GM18873 (cell line): ENCODE measurements at regions not wholly inside any gene's neighbourhood (a gene's known extent, or its start where the extent isn't known, plus 50 kb on each side); places are given as distances from the start of the nearest gene placed in this dataset.

Source experiments
- ATAC-seq: cut with Tn5 transposase; IDR thresholded peaks from one replicate; pipeline ENCODE4 v1.9.1; 2021; ENCODE audit warnings: mild to moderate bottlenecking, moderate library complexity, moderate number of reproducible peaks; ENCODE audit not compliant: unreplicated experiment, low FRiP score

- no peak for ATAC-seq
Measured at GRCh38 chr7:108809356-108809755, 239.7 kb downstream of the DNAJB9 start.

GRCh38 chr7:108810756-108811385 is 241.2 kb downstream of the DNAJB9 start:
- no peak for ATAC-seq

- ATAC-seq = no peak
Measured at GRCh38 chr7:108813251-108814014, 243.8 kb downstream of the DNAJB9 start.

GRCh38 chr7:108815815-108816214 is 246.1 kb downstream of the DNAJB9 start:
- ATAC-seq = no peak

- ATAC-seq = no peak
Measured at GRCh38 chr7:108818742-108819141, 249.1 kb downstream of the DNAJB9 start.

- ATAC-seq = no peak
Measured at GRCh38 chr7:108824840-108825580, 255.3 kb downstream of the DNAJB9 start.

GRCh38 chr7:108825581-108825909 is 255.9 kb downstream of the DNAJB9 start:
- no peak for ATAC-seq

GRCh38 chr7:108836256-108836655 is 266.6 kb downstream of the DNAJB9 start:
- no peak for ATAC-seq

GRCh38 chr7:108838198-108838597 is 268.5 kb downstream of the DNAJB9 start:
- ATAC-seq = no peak

- no peak for ATAC-seq
Measured at GRCh38 chr7:108839076-108839475, 269.4 kb downstream of the DNAJB9 start.

- ATAC-seq = no peak
Measured at GRCh38 chr7:108845951-108846350, 276.3 kb downstream of the DNAJB9 start.

- ATAC-seq = no peak
Measured at GRCh38 chr7:108846471-108846870, 276.8 kb downstream of the DNAJB9 start.

GRCh38 chr7:108848486-108848885 is 278.8 kb downstream of the DNAJB9 start:
- ATAC-seq = no peak

GRCh38 chr7:108860615-108861014 is 290.9 kb downstream of the DNAJB9 start:
- ATAC-seq = no peak

- no peak for ATAC-seq
Measured at GRCh38 chr7:108861071-108861470, 291.4 kb downstream of the DNAJB9 start.

- no peak for ATAC-seq
Measured at GRCh38 chr7:108863227-108863848, 293.7 kb downstream of the DNAJB9 start.

GRCh38 chr7:108869070-108869469 is 299.4 kb downstream of the DNAJB9 start:
- no peak for ATAC-seq

- ATAC-seq = no peak
Measured at GRCh38 chr7:108875139-108875538, 305.5 kb downstream of the DNAJB9 start.

GRCh38 chr7:108890862-108891261 is 321.2 kb downstream of the DNAJB9 start:
- no peak for ATAC-seq

GRCh38 chr7:108908456-108908855 is 338.8 kb downstream of the DNAJB9 start:
- no peak for ATAC-seq

- ATAC-seq = no peak
Measured at GRCh38 chr7:108911016-108911415, 341.3 kb downstream of the DNAJB9 start.
